22Rv1 (cell line): ENCODE measurements at regions not wholly inside any gene's neighbourhood (a gene's known extent, or its start where the extent isn't known, plus 50 kb on each side); places are given as distances from the start of the nearest gene placed in this dataset.

Experiments
- H3K27ac ChIP-seq: fragments of 450-650 bp; 2 replicates; pipeline ENCODE4 v1.5.1; 2017
- CTCF ChIP-seq: fragments of 450-650 bp; IDR thresholded peaks from 2 replicates; pipeline ENCODE4 v1.5.1; 2017; ENCODE audit warnings: mild to moderate bottlenecking
- ZFX ChIP-seq: fragments of 450-650 bp; IDR thresholded peaks from 2 replicates; pipeline ENCODE4 v1.6.1; 2017; ENCODE audit warnings: antibody characterized with exemption, borderline replicate concordance

- no peak for TF ChIP-seq ZFX
- no peak for TF ChIP-seq CTCF
Measured at GRCh38 chr6:112576423-112576822, 229.3 kb downstream of the RFPL4B start.

GRCh38 chr6:112579601-112580000 is 232.5 kb downstream of the RFPL4B start:
- TF ChIP-seq CTCF = no peak

More at GRCh38 chr6:112576423-112576822, 229.3 kb downstream of the RFPL4B start:
- no peak overlapping the region for H3K27ac ChIP-seq

GRCh38 chr6:112581015-112581414 is 233.9 kb downstream of the RFPL4B start:
- no peak overlapping the region for H3K27ac ChIP-seq
- TF ChIP-seq ZFX (no peak), CTCF (no peak)

More at GRCh38 chr6:112579601-112580000, 232.5 kb downstream of the RFPL4B start:
- no peak overlapping the region for H3K27ac ChIP-seq

- no peak overlapping the region for H3K27ac ChIP-seq
- TF ChIP-seq ZFX (no peak), CTCF (no peak)
Measured at GRCh38 chr6:112590326-112590725, 243.2 kb downstream of the RFPL4B start.

GRCh38 chr6:112591329-112591728 is 244.2 kb downstream of the RFPL4B start:
- no peak overlapping the region for H3K27ac ChIP-seq
- TF ChIP-seq ZFX (no peak), CTCF (no peak)

- TF ChIP-seq CTCF (no peak), ZFX (no peak)
- no peak overlapping the region for H3K27ac ChIP-seq
Measured at GRCh38 chr6:112592159-112592558, 245.0 kb downstream of the RFPL4B start.

GRCh38 chr6:112594886-112595594 is 247.9 kb downstream of the RFPL4B start:
- no peak overlapping the region for H3K27ac ChIP-seq
- TF ChIP-seq ZFX (no peak), CTCF (no peak)
